ENCODE measurements at regions not wholly inside any gene's neighbourhood (a gene's known extent, or its start where the extent isn't known, plus 50 kb on each side); places are given as distances from the start of the nearest gene placed in this dataset.

- no peak for TF ChIP-seq CTCF (IDR thresholded peaks at IDR 0.05; ENCODE audit: low read depth, low read length)
- no peak for TF ChIP-seq POLR2A (IDR thresholded peaks at IDR 0.05; ENCODE audit: extremely low read depth, insufficient read length)
- TF ChIP-seq MYC (IDR thresholded peaks at IDR 0.05; ENCODE audit: low read depth, low read length) = no peak
- TF ChIP-seq MAX (IDR thresholded peaks at IDR 0.05; ENCODE audit: low read depth, low read length) = no peak
Observed at GRCh38 chr3:63097396-63097795, 180.7 kb upstream of the SYNPR start.

Data from NB4 (cell line).